Keratinocyte (primary cell): ENCODE measurements at regions not wholly inside any gene's neighbourhood (a gene's known extent, or its start where the extent isn't known, plus 50 kb on each side); places are given as distances from the start of the nearest gene placed in this dataset.

ENCODE experiments used
- DNase-seq: peaks from one replicate; pipeline ENCODE4 v3.0.0-alpha.2; 2011; ENCODE audit warnings: low read depth, missing footprints, low spot score
- FAIRE-seq: peaks from 2 replicates; lab custom pipeline; 2011; peaks lifted over from hg19 to GRCh38; lab: Jason Lieb, UNC
- H2AFZ ChIP-seq: 2 replicates; pipeline ENCODE4 v1.6.0; 2012; ENCODE audit warnings: low read length, control low read depth, inconsistent platforms; ENCODE audit not compliant: control insufficient read depth
- H3K27ac ChIP-seq: 2 replicates; pipeline ENCODE4 v1.5.1; 2011; ENCODE audit warnings: low read length; ENCODE audit not compliant: control insufficient read depth, insufficient read depth
- H3K27me3 ChIP-seq: 3 replicates; pipeline ENCODE4 v1.6.0; 2011; ENCODE audit warnings: low read length; ENCODE audit not compliant: control insufficient read depth, insufficient read depth; ENCODE audit errors: extremely low read depth
- H3K36me3 ChIP-seq, 2 experiments: 2 replicates in 1 of 2; 3 replicates in 1 of 2; pipeline ENCODE4 v1.5.1; 2011; ENCODE audit warnings: low read length in 2 of 2, mild to moderate bottlenecking in 1 of 2; ENCODE audit not compliant: control insufficient read depth in 2 of 2, insufficient read depth in 2 of 2; ENCODE audit errors: extremely low read depth in 1 of 2
- H3K4me1 ChIP-seq: 3 replicates; pipeline ENCODE4 v1.5.1; 2011; ENCODE audit warnings: low read length; ENCODE audit not compliant: control insufficient read depth, insufficient read depth; ENCODE audit errors: extremely low read depth
- H3K4me2 ChIP-seq: 3 replicates; pipeline ENCODE4 v1.6.0; 2011; ENCODE audit warnings: low read depth, low read length; ENCODE audit not compliant: control insufficient read depth, insufficient read depth; ENCODE audit errors: extremely low read depth
- H3K4me3 ChIP-seq, 3 experiments: fragments of 200-600 bp in 1 of 3; sonication (generic) in 1 of 3; 2 replicates in 2 of 3; 3 replicates in 1 of 3; pipeline ENCODE4 v1.5.1; 2011 to 2016; ENCODE audit warnings: low read length in 3 of 3, mild to moderate bottlenecking in 3 of 3, control low read depth in 2 of 3, inconsistent platforms in 1 of 3, low read depth in 1 of 3, mixed read lengths in 1 of 3, mixed run types in 1 of 3, moderate library complexity in 1 of 3; ENCODE audit not compliant: control insufficient read depth in 2 of 3, insufficient read depth in 2 of 3; ENCODE audit errors: extremely low read depth in 1 of 3
- H3K79me2 ChIP-seq: 2 replicates; pipeline ENCODE4 v1.6.0; 2012; ENCODE audit warnings: low read length; ENCODE audit not compliant: control insufficient read depth, insufficient read depth
- H3K9ac ChIP-seq: 3 replicates; pipeline ENCODE4 v1.6.0; 2011; ENCODE audit warnings: low read length; ENCODE audit not compliant: control insufficient read depth, insufficient read depth; ENCODE audit errors: extremely low read depth
- H3K9me1 ChIP-seq: 3 replicates; pipeline ENCODE4 v1.6.0; 2011; ENCODE audit warnings: low read length; ENCODE audit not compliant: control insufficient read depth, insufficient read depth; ENCODE audit errors: extremely low read depth
- H3K9me3 ChIP-seq: 2 replicates; pipeline ENCODE4 v1.5.1; 2012; ENCODE audit warnings: low read depth, low read length; ENCODE audit not compliant: control insufficient read depth
- H4K20me1 ChIP-seq: 3 replicates; pipeline ENCODE4 v1.6.0; 2011; ENCODE audit warnings: low read length; ENCODE audit not compliant: control insufficient read depth, insufficient read depth; ENCODE audit errors: extremely low read depth
- CTCF ChIP-seq, 3 experiments: IDR thresholded peaks in 1 of 3; conservative IDR thresholded peaks in 1 of 3; optimal IDR thresholded peaks in 1 of 3; 2 replicates in 2 of 3; 3 replicates in 1 of 3; pipeline versions ENCODE3 to v1.5.1; 2011; ENCODE audit warnings: low read length in 3 of 3, mild to moderate bottlenecking in 3 of 3, moderate library complexity in 2 of 3, control low read depth in 1 of 3, inconsistent platforms in 1 of 3; ENCODE audit not compliant: insufficient read depth in 2 of 3; ENCODE audit errors: extremely low read depth in 1 of 3
- EZH2 ChIP-seq: IDR thresholded peaks from one replicate; pipeline ENCODE4 v1.6.1; 2012; ENCODE audit warnings: inconsistent platforms, mild to moderate bottlenecking, low read length, moderate library complexity
- dilution Hi-C: fragments of 300-500 bp; cut with MboI; formaldehyde crosslinking; loops from one replicate; pipeline ENCODE4 v1.7.0; 2020; ENCODE audit warnings: low sequenced_read_pairs; ENCODE audit not compliant: extremely low pct_ligation_motif_present

DNA sequence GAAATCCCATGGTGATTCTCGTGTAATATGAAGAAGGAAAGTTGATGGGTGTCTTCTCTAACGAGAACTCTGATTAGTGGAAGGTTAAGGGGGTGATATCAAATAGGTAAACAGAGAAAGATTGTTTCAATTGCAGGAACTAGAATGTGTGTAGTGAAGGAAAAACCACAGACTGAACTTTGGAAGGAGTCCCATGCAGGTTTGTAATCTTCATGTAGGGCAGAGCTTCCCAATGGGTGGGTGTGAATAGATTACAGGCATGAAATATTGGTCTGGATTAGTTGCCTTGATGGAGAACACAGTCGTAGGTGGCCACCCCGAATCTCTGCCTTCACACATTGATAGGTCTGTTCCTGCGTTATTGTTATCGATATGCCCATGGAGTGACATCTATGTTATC lies 295.5 kb downstream of the KCNRG start:
- no peak overlapping the region for H3K9ac ChIP-seq
- H4K20me1 ChIP-seq: no peaks in the 10 kb centered on the region
- no peak overlapping the region for H3K27ac ChIP-seq
- H3K4me2 ChIP-seq: no peak overlapping the region
- H2AFZ ChIP-seq: no peak overlapping the region
- DNase-seq (no peak), FAIRE-seq (no peak)
- no peaks in the 10 kb centered on the region for H3K9me1 ChIP-seq
- H3K36me3 ChIP-seq: no peaks in the 10 kb centered on the region
- dilution Hi-C loops: no loop called here
- H3K9me3 ChIP-seq: no peaks in the 10 kb centered on the region
- peaks cover 16% of the 10 kb centered on the region for H3K27me3 ChIP-seq
- TF ChIP-seq EZH2 (no peak), CTCF (optimal IDR thresholded peaks at IDR 0.05 in 1 of 3, IDR thresholded peaks at IDR 0.05 in 1 of 3, conservative IDR thresholded peaks at IDR 0.05 in 1 of 3; ENCODE audit: extremely low read depth in 1 of 3, insufficient read depth in 2 of 3, low read length in 3 of 3) (no peak)
- H3K4me1 ChIP-seq: no peaks in the 10 kb centered on the region
- no peaks in the 10 kb centered on the region for H3K79me2 ChIP-seq
- H3K4me3 ChIP-seq: no peak overlapping the region

DNA sequence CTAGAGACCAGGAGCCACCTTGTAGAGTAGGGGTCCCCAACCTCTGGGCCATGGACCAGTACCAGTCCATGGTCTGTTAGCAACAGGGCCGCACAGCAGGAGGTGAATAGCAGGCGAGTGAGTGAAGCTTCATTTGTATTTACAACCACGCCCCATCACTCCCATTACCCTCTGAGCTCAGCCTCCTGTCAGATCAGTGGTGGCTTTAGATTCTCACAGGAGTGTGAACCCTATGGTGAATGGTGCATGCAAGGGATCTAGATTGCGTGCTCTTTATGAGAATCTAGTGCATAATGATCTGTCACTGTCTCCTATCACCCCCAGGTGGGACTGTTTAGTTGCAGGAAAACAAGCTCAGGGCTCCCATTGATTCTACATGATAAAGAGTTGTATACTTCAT lies 303.6 kb downstream of the KCNRG start:
- Histone ChIP-seq H2AFZ (no peak overlapping the region), H3K27ac (no peak overlapping the region), H3K79me2 (no peaks in the 10 kb centered on the region), H4K20me1 (no peaks in the 10 kb centered on the region), H3K27me3 (no peaks in the 10 kb centered on the region), H3K9me1 (no peaks in the 10 kb centered on the region), H3K4me2 (no peak overlapping the region), H3K4me1 (peaks cover 4% of the 10 kb centered on the region), H3K9me3 (no peaks in the 10 kb centered on the region), H3K4me3 (no peak overlapping the region), H3K36me3 (no peaks in the 10 kb centered on the region), H3K9ac (no peak overlapping the region)
- DNase-seq (no peak), FAIRE-seq (no peak)
- TF ChIP-seq CTCF (optimal IDR thresholded peaks at IDR 0.05 in 1 of 3, IDR thresholded peaks at IDR 0.05 in 1 of 3, conservative IDR thresholded peaks at IDR 0.05 in 1 of 3; ENCODE audit: extremely low read depth in 1 of 3, insufficient read depth in 2 of 3, low read length in 3 of 3) (no peak), EZH2 (no peak)
- dilution Hi-C loops: no loop called here
